ENCODE measurements at regions not wholly inside any gene's neighbourhood (a gene's known extent, or its start where the extent isn't known, plus 50 kb on each side); places are given as distances from the start of the nearest gene placed in this dataset.

- no peak for DNase-seq (ENCODE audit: low read depth)
Observed at GRCh38 chr18:37754141-37754540, 188.5 kb upstream of the CELF4 start.

GRCh38 chr18:37742436-37742835, 176.8 kb upstream of the CELF4 start:
- no peak for DNase-seq (ENCODE audit: low read depth)

GRCh38 chr18:37741032-37741623, 175.5 kb upstream of the CELF4 start:
- no peak for DNase-seq (ENCODE audit: low read depth)

- DNase-seq (ENCODE audit: low read depth), result no peak
Observed at GRCh38 chr18:37734406-37734805, 168.8 kb upstream of the CELF4 start.

GRCh38 chr18:37729716-37730115, 164.1 kb upstream of the CELF4 start:
- no peak for DNase-seq (ENCODE audit: low read depth)

GRCh38 chr18:37724206-37724605, 158.6 kb upstream of the CELF4 start:
- DNase-seq (ENCODE audit: low read depth), result no peak

- no peak for DNase-seq (ENCODE audit: low read depth)
Observed at GRCh38 chr18:37721544-37722522, 156.2 kb upstream of the CELF4 start.

- DNase-seq (ENCODE audit: low read depth), result no peak
Observed at GRCh38 chr18:37720663-37721062, 155.1 kb upstream of the CELF4 start.

- DNase-seq (ENCODE audit: low read depth), result no peak
Observed at GRCh38 chr18:37717656-37718055, 152.1 kb upstream of the CELF4 start.

- no peak for DNase-seq (ENCODE audit: low read depth)
Observed at GRCh38 chr18:37717098-37717497, 151.5 kb upstream of the CELF4 start.

GRCh38 chr18:37716106-37716735, 150.6 kb upstream of the CELF4 start:
- DNase-seq (ENCODE audit: low read depth), result no peak

- DNase-seq (ENCODE audit: low read depth), result no peak
Observed at GRCh38 chr18:37714691-37715090, 149.1 kb upstream of the CELF4 start.

GRCh38 chr18:37712776-37713175, 147.2 kb upstream of the CELF4 start:
- DNase-seq (ENCODE audit: low read depth), result no peak

- DNase-seq (ENCODE audit: low read depth), result no peak
Observed at GRCh38 chr18:37711766-37712505, 146.3 kb upstream of the CELF4 start.

GRCh38 chr18:37710726-37711125, 145.1 kb upstream of the CELF4 start:
- DNase-seq (ENCODE audit: low read depth), result no peak

GRCh38 chr18:37709740-37710139, 144.1 kb upstream of the CELF4 start:
- no peak for DNase-seq (ENCODE audit: low read depth)

GRCh38 chr18:37705016-37705415, 139.4 kb upstream of the CELF4 start:
- DNase-seq (ENCODE audit: low read depth), result no peak

- DNase-seq (ENCODE audit: low read depth), result no peak
Observed at GRCh38 chr18:37702841-37703240, 137.2 kb upstream of the CELF4 start.

- no peak for DNase-seq (ENCODE audit: low read depth)
Observed at GRCh38 chr18:37701967-37702366, 136.4 kb upstream of the CELF4 start.

GRCh38 chr18:37698508-37699040, 133.0 kb upstream of the CELF4 start:
- no peak for DNase-seq (ENCODE audit: low read depth)

GRCh38 chr18:37694516-37694915, 128.9 kb upstream of the CELF4 start:
- DNase-seq (ENCODE audit: low read depth), result no peak

- no peak for DNase-seq (ENCODE audit: low read depth)
Observed at GRCh38 chr18:37691162-37691561, 125.6 kb upstream of the CELF4 start.

Data from EH (cell line).